Erythroblast (primary cell): ENCODE measurements at regions not wholly inside any gene's neighbourhood (a gene's known extent, or its start where the extent isn't known, plus 50 kb on each side); places are given as distances from the start of the nearest gene placed in this dataset.

ENCODE experiments used
- GATA1 ChIP-seq: IDR thresholded peaks from 2 replicates; pipeline ENCODE4 v1.6.1; 2011; ENCODE audit warnings: low read depth, mild to moderate bottlenecking, control low read depth, low read length, moderate library complexity
- POLR2A ChIP-seq: IDR thresholded peaks from 2 replicates; pipeline ENCODE4 v1.6.1; 2011; ENCODE audit warnings: mild to moderate bottlenecking, low read length

DNA sequence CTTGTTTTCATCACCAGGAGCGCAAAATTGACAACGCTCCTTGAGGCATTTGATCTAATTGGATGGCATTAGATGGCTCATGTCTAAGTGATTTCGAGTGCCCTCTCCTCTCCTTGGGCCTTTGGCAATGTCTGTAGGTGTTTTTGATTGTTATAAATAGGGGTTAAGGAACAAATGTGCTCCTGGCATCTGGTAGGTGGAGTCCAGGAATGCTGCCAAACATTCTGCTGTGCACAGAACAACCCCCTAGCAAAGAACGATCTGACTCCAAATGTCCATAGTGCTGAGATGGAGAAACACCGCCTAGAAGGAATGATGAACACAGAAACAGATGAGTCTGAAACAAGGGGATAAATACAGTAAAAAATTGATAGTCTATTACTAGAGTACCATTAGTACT is 68.0 kb upstream of the C1QTNF9B start:
- TF ChIP-seq POLR2A (no peak), GATA1 (no peak)
